ENCODE measurements at regions not wholly inside any gene's neighbourhood (a gene's known extent, or its start where the extent isn't known, plus 50 kb on each side); places are given as distances from the start of the nearest gene placed in this dataset.
"Not testable (repeated sequence)": the region's sequence is repeated elsewhere in the genome, so short reads cannot be mapped to it uniquely, and the experiment has no call there.

GRCh38 chr3:182399978-182400737 is 393.1 kb upstream of the ATP11B start:
- no peak for DNase-seq (ENCODE audit: low read depth in 2 of 2)

- DNase-seq (ENCODE audit: low read depth in 2 of 2): no peak
These were observed 392.5 kb upstream of the ATP11B start for GRCh38 chr3:182400838-182401237.

- no peak for DNase-seq (ENCODE audit: low read depth in 2 of 2)
These were observed 389.3 kb upstream of the ATP11B start for GRCh38 chr3:182404031-182404430.

GRCh38 chr3:182405759-182406158 is 387.5 kb upstream of the ATP11B start:
- no peak for DNase-seq (ENCODE audit: low read depth in 2 of 2)

- no peak for DNase-seq (ENCODE audit: low read depth in 2 of 2)
These were observed 386.5 kb upstream of the ATP11B start for GRCh38 chr3:182406786-182407185.

DNA sequence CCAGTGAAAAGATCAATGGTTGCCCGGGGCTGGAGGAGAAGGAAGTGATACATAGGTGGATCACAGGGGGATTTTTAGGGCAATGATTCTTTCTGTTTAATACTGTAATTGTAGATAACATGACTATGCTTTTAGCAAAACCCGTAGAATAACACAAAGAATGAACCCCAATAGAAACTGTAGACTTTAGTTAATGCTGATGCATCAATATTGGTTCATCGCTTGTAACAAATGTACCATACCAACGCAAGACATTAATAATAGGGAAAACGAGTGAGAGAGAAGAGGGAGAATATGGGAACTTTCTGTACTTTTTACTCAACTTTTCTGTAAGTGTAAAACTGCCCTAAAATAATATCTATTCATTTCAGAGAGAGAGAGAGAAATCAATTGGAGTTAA is 383.3 kb upstream of the ATP11B start:
- DNase-seq (ENCODE audit: low read depth in 2 of 2): no peak

GRCh38 chr3:182412066-182412465 is 381.2 kb upstream of the ATP11B start:
- no peak for DNase-seq (ENCODE audit: low read depth in 2 of 2)

DNA sequence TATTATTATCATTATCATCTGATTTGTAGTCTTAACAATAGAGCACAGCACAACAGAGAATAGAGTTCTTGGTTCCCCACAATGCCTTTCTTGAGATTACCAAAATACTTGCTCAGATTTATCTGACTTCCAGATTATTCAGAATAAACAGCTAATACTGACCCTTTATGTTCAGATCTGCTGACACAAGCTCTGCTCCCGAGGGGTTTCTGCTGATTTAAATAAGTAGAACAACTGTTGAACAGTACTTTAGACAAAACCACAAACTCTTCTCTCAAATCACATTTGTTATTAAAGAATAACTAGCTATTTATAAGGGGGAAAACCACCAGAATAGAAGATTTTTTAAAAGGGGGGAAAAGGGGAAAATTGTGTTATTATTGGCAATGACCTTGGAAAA is 380.2 kb upstream of the ATP11B start:
- DNase-seq (ENCODE audit: low read depth in 2 of 2): no peak

- no peak for DNase-seq (ENCODE audit: low read depth in 2 of 2)
These were observed 379.6 kb upstream of the ATP11B start for GRCh38 chr3:182413682-182414081.

- DNase-seq (ENCODE audit: low read depth in 2 of 2): no peak
These were observed 378.7 kb upstream of the ATP11B start for GRCh38 chr3:182414586-182414985.

DNA sequence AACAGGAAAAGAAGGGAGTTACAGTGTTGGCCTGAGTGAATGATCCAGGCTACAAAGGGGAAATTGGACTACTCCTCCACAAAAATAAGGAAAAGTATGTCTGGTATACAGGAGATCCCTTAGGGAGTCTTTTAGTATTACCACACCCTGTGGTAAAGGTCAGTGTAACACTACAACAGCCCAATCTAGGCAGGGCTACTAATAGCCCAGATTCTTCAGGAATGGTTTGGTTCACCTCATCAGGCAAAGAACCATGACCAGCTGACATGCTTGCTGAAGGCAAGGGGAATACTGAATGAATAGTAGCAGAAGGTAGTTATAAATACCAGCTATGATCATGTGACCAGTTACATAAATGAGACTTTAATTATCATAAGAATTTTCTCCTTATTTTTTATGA is 372.6 kb upstream of the ATP11B start:
- DNase-seq (ENCODE audit: low read depth in 2 of 2): no peak

DNA sequence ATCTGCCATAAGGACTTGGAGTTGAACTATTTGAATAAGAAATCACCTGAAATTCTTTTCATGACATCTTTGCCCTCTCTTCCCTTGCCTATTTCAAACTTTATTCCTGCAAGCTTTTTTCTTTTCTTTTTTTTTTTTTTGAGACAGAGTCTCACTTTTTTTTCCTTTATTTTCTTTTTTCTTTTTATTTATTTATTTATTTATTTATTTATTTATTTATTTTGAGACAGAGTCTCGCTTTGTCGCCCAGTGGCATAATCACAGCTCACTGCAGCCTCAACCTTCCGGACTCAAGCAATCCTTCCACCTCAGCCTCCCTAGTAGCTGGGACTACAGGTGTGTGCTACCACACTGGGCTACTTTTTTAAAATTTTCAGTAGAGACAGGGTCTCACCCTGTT is 369.3 kb upstream of the ATP11B start:
- DNase-seq (ENCODE audit: low read depth in 2 of 2): no peak

GRCh38 chr3:182425926-182426718 is 367.2 kb upstream of the ATP11B start:
- DNase-seq (ENCODE audit: low read depth in 2 of 2): not testable (repeated sequence)

DNA sequence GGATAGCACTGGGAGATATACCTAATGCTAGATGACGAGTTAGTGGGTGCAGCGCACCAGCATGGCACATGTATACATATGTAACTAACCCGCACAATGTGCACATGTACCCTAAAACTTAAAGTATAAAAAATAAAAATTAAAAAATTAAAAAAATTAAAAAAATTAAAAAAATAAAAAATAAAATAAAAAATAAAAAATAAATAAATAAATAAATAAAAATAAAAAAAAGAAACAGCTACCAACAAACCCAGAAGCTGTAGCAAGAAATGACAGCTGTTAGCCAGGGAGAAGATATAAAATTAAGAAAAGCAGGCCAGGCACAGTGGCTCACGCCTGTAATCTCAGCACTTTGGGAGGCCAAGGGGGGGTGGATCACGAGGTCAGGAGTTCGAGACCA is 361.3 kb upstream of the ATP11B start:
- not testable (repeated sequence) for DNase-seq (ENCODE audit: low read depth in 2 of 2)

- DNase-seq (ENCODE audit: low read depth in 2 of 2): no peak
These were observed 357.4 kb upstream of the ATP11B start for GRCh38 chr3:182435860-182436259.

- DNase-seq (ENCODE audit: low read depth in 2 of 2): no peak
These were observed 356.8 kb upstream of the ATP11B start for GRCh38 chr3:182436547-182436946.

GRCh38 chr3:182438398-182438797 is 354.9 kb upstream of the ATP11B start:
- DNase-seq (ENCODE audit: low read depth in 2 of 2): no peak

- no peak for DNase-seq (ENCODE audit: low read depth in 2 of 2)
These were observed 353.2 kb upstream of the ATP11B start for GRCh38 chr3:182440101-182440500.

- DNase-seq (ENCODE audit: low read depth in 2 of 2): no peak
These were observed 347.7 kb upstream of the ATP11B start for GRCh38 chr3:182445576-182445975.

DNA sequence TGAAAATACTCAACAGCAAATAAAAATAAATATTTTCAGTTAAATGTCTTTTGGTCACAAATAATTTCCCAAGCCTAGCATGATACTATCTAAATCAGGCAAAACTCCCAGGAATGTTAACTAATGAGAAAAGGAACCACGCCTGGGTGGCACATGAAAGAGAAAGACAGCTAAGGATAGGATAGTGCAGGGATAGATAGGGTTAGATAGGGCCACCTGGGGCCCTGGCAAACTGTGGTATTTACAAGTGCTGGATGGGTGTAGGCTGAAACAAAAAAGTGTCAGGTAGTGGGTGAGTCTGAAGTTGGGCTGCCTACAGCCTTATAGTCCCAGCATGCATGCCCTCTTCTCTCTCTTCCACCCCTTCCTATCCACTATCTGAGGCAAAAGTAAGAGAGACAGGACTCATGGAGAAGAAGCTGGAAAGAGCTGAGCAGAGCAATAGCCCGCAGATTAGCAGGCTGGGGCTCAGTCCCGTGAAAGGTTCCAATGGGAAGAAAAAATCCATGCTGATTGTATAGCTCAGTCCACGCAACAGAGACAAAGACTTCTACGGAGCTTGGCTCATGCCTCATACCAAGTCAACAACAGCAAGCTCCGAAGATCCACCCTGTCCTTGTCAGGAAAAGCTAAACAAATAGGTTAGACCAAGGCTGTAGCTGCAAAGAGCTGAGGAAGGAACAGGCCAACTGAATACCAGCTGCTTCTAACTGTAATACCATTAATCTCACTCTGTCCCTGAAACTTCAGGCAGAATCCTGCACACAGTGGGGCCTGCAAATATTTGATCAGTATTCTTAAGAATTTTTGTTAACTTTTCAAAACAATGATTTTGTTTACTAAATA is 342.1 kb upstream of the ATP11B start:
- DNase-seq (ENCODE audit: low read depth in 2 of 2): no peak

DNA sequence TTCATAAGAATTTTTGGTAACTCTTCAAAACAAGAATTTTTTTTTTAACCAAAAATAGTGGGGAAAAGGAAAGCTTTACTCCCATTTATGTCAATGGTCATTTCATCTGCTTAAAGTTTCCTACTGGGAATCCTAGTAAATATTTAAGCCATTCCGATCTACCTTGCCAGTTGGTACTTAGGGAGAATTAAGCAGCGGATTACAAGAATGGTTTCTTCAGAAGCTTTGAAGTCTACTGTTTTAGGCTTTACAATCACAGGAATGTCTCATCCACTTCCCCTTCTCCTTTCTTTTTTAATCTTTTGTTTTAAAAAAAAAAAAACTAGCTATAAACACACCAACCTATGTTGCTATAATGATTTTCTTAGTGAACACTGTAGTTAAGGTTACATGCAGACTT is 341.4 kb upstream of the ATP11B start:
- DNase-seq (ENCODE audit: low read depth in 2 of 2): no peak

- no peak for DNase-seq (ENCODE audit: low read depth in 2 of 2)
These were observed 338.3 kb upstream of the ATP11B start for GRCh38 chr3:182455011-182455410.
